ENCODE measurements at regions not wholly inside any gene's neighbourhood (a gene's known extent, or its start where the extent isn't known, plus 50 kb on each side); places are given as distances from the start of the nearest gene placed in this dataset.
"Not testable (repeated sequence)": the region's sequence is repeated elsewhere in the genome, so short reads cannot be mapped to it uniquely, and the experiment has no call there.

GRCh38 chr10:22148961-22149360 is 68.9 kb downstream of the EBLN1 start:
- H3K36me3 ChIP-seq (replicated peaks in 1 of 2; ENCODE audit: control insufficient read depth in 1 of 2, insufficient read depth in 2 of 2, low read length in 2 of 2) = no peaks in the 10 kb centered on the region
- no peaks in the 10 kb centered on the region for H4K20me1 ChIP-seq (ENCODE audit: insufficient read depth, low read length)
- Mint-ChIP-seq H3K27me3 (ENCODE audit: low read depth in 3 of 3) (no peaks in the 10 kb centered on the region), H3K27ac (no peak overlapping the region), H3K4me1 (no peaks in the 10 kb centered on the region), H3K4me3 (no peak overlapping the region), H3K9me3 (peaks cover 12 to 24% (median 16%) of the 10 kb centered on the region in 7 donors), H3K36me3 (no peaks in the 10 kb centered on the region)
- intact Hi-C loops (cut with micrococcal nuclease) = no loop called here
- no peaks in the 10 kb centered on the region for H3K27me3 ChIP-seq (ENCODE audit: control insufficient read depth in 2 of 2, insufficient read depth in 2 of 2, low read length in 2 of 2)
- H3K4me1 ChIP-seq (ENCODE audit: control insufficient read depth in 1 of 2, insufficient read depth in 2 of 2, low read length in 2 of 2) = no peaks in the 10 kb centered on the region
- H3K79me2 ChIP-seq (ENCODE audit: insufficient read depth, low read length) = no peaks in the 10 kb centered on the region
- H3K4me3 ChIP-seq (replicated peaks in 1 of 3; ENCODE audit: low read depth in 2 of 3, low read length in 3 of 3) = no peak overlapping the region
- peaks cover 14 to 17% of the 10 kb centered on the region in 2 donors for H3K9me3 ChIP-seq (replicated peaks in 1 of 2; ENCODE audit: control insufficient read depth in 1 of 2, insufficient read depth in 1 of 2, low read length in 2 of 2)
- H2AFZ ChIP-seq (ENCODE audit: insufficient read depth, low read depth, low read length, poor library complexity, severe bottlenecking) = no peak overlapping the region
- DNase-seq = no peak
- H3K4me2 ChIP-seq (replicated peaks; ENCODE audit: extremely low read depth, low read length, poor library complexity, severe bottlenecking) = no peak overlapping the region
- TF ChIP-seq CTCF (IDR thresholded peaks at IDR 0.05) = no peak
- no peak overlapping the region for H3K27ac ChIP-seq (ENCODE audit: low read depth in 1 of 2, low read length in 2 of 2)
- H3K9ac ChIP-seq (ENCODE audit: insufficient read depth, low read length, poor library complexity, severe bottlenecking) = no peak overlapping the region

- peaks cover 5 to 15% (median 13%) of the 10 kb centered on the region in 7 donors for H3K9me3 Mint-ChIP-seq
- H3K4me1 ChIP-seq (ENCODE audit: control insufficient read depth in 1 of 2, insufficient read depth in 2 of 2, low read length in 2 of 2); H3K27ac Mint-ChIP-seq; H3K4me3 ChIP-seq (replicated peaks in 1 of 3; ENCODE audit: low read depth in 2 of 3, low read length in 3 of 3); H4K20me1 ChIP-seq (ENCODE audit: insufficient read depth, low read length); H3K9ac ChIP-seq (ENCODE audit: insufficient read depth, low read length, poor library complexity, severe bottlenecking); H3K4me1 Mint-ChIP-seq; H3K36me3 Mint-ChIP-seq; H3K27me3 ChIP-seq (ENCODE audit: control insufficient read depth in 2 of 2, insufficient read depth in 2 of 2, low read length in 2 of 2); H3K27ac ChIP-seq (ENCODE audit: low read depth in 1 of 2, low read length in 2 of 2); intact Hi-C loops (cut with micrococcal nuclease); H2AFZ ChIP-seq (ENCODE audit: insufficient read depth, low read depth, low read length, poor library complexity, severe bottlenecking); H3K79me2 ChIP-seq (ENCODE audit: insufficient read depth, low read length); H3K4me3 Mint-ChIP-seq; H3K36me3 ChIP-seq (replicated peaks in 1 of 2; ENCODE audit: control insufficient read depth in 1 of 2, insufficient read depth in 2 of 2, low read length in 2 of 2); DNase-seq; H3K27me3 Mint-ChIP-seq (ENCODE audit: low read depth in 3 of 3); H3K9me3 ChIP-seq (replicated peaks in 1 of 2; ENCODE audit: control insufficient read depth in 1 of 2, insufficient read depth in 1 of 2, low read length in 2 of 2); H3K4me2 ChIP-seq (replicated peaks; ENCODE audit: extremely low read depth, low read length, poor library complexity, severe bottlenecking): not testable (repeated sequence)
- 100% methylated on average over 1 of the region's 2 CpGs for WGBS (ENCODE audit: insufficient coverage)
Measured at GRCh38 chr10:22145873-22146272, 71.9 kb downstream of the EBLN1 start.
